ENCODE measurements at regions not wholly inside any gene's neighbourhood (a gene's known extent, or its start where the extent isn't known, plus 50 kb on each side); places are given as distances from the start of the nearest gene placed in this dataset.
"Not testable (repeated sequence)": the region's sequence is repeated elsewhere in the genome, so short reads cannot be mapped to it uniquely, and the experiment has no call there.

DNA sequence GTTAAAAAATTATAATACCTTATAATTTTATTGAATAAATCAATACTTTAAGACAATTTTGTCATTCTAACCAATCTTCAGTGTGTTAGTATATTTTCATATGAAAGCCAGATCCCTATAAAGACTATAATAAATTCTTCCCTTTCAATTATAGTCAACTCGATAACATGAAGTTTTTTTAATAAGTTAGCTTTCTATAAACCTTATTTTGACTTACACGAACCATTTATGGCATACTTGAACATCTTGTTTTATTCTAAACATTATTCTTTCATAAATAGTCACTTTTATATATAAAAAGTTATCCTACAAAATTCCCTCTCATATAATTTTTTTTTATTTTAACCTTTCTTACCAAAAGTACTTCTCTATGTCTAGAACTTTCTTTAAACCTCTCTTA lies 1002.3 kb downstream of the TMEM121 start:
- no peak for DNase-seq (ENCODE audit: low spot score)
- no peak for TF ChIP-seq CTCF (IDR thresholded peaks at IDR 0.05; ENCODE audit: extremely low read depth, insufficient read depth, missing control alignments)
- in situ Hi-C loops (cut with MboI; ENCODE audit: low pct_unique_long_range_greater_than_20kb, low sequenced_read_pairs, unreplicated experiment) = no loop called here

DNA sequence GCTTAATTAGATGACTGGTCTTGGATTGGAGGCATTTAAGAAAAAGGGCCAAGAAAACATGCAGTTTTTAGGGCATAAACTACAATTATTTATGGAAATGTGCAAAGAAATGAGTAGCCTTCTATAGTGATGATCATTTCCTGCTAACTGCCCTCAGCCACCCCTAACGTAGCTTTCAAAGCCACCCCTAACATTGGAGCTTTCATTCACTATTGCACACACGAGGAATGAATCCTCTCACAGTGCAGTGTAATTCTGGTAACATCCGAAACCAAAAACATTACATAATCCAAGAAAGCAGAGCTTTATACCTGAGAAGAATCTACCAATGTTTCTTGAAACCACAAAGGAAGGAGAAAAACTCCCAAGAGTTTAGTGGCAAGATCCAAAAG lies 1003.6 kb downstream of the TMEM121 start:
- in situ Hi-C loops (cut with MboI; ENCODE audit: low pct_unique_long_range_greater_than_20kb, low sequenced_read_pairs, unreplicated experiment) = no loop called here
- no peak for TF ChIP-seq CTCF (IDR thresholded peaks at IDR 0.05; ENCODE audit: extremely low read depth, insufficient read depth, missing control alignments)
- no peak for DNase-seq (ENCODE audit: low spot score)

- TF ChIP-seq CTCF (IDR thresholded peaks at IDR 0.05; ENCODE audit: extremely low read depth, insufficient read depth, missing control alignments) = peak; percentile 76
- peak; percentile 18 for DNase-seq (ENCODE audit: low spot score)
- in situ Hi-C loops (cut with MboI; ENCODE audit: low pct_unique_long_range_greater_than_20kb, low sequenced_read_pairs, unreplicated experiment) = no loop called here
Observed at GRCh38 chr14:106530423-106531107, 1004.2 kb downstream of the TMEM121 start.

DNA sequence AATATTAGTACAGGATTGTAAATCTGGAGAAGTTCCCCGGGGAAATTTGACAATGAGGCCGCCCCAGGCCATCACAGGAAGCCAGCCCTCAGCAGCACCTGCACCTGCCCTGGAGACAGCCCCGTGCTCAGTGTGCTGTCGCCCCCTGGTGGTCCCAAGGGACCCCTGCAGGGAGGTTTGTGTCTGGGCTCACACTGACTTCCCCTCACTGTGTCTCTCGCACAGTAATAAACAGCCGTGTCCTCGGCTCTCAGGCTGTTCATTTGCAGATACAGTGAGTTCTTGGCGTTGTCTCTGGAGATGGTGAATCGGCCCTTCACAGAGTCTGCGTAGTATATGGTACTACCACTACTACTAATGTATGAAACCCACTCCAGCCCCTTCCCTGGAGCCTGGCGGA lies 1011.2 kb downstream of the TMEM121 start:
- in situ Hi-C loops (cut with MboI; ENCODE audit: low pct_unique_long_range_greater_than_20kb, low sequenced_read_pairs, unreplicated experiment); DNase-seq (ENCODE audit: low spot score): not testable (repeated sequence)
- peak; percentile 82 for TF ChIP-seq CTCF (IDR thresholded peaks at IDR 0.05; ENCODE audit: extremely low read depth, insufficient read depth, missing control alignments)

DNA sequence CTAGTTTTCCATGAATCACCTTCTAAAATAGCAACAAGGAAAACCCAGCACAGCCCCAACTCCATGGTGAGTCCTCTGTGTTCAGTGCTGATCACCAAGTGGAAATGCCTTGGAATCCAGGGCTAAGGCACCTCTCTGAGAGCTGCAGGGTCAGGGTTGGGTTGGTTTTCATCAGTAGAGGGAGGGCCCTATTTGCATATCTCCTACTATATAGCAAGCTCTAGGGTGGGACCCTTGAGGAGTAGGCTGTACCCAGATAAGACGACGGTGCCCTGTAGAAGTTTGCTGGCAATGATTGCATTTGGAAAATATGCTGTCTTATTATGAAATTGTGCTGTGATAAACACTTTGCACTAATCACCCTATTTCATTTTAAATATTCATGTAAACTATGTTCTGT lies 1011.8 kb downstream of the TMEM121 start:
- DNase-seq (ENCODE audit: low spot score) = no peak
- in situ Hi-C loops (cut with MboI; ENCODE audit: low pct_unique_long_range_greater_than_20kb, low sequenced_read_pairs, unreplicated experiment) = no loop called here
- TF ChIP-seq CTCF (IDR thresholded peaks at IDR 0.05; ENCODE audit: extremely low read depth, insufficient read depth, missing control alignments) = no peak

- DNase-seq (ENCODE audit: low spot score) = no peak
- in situ Hi-C loops (cut with MboI; ENCODE audit: low pct_unique_long_range_greater_than_20kb, low sequenced_read_pairs, unreplicated experiment) = no loop called here
Observed at GRCh38 chr14:106547735-106548434, 1021.5 kb downstream of the TMEM121 start.

More at GRCh38 chr14:106547735-106548434, 1021.5 kb downstream of the TMEM121 start:
- no peak for TF ChIP-seq CTCF (IDR thresholded peaks at IDR 0.05; ENCODE audit: extremely low read depth, insufficient read depth, missing control alignments)
